NCI-H510A treated with DMSO at 0.1 percent for 48 hours (cell line): ENCODE measurements at regions not wholly inside any gene's neighbourhood (a gene's known extent, or its start where the extent isn't known, plus 50 kb on each side); places are given as distances from the start of the nearest gene placed in this dataset.
"Not testable (repeated sequence)": the region's sequence is repeated elsewhere in the genome, so short reads cannot be mapped to it uniquely, and the experiment has no call there.

Experiments
- DNase-seq: peaks from one replicate; lab custom pipeline; 2025; lab: John Stamatoyannopoulos, UW

GRCh38 chr21:9001890-9002663 lies 1519.3 kb upstream of the TPTE start:
- DNase-seq: not testable (repeated sequence)

GRCh38 chr21:9003909-9004814 lies 1517.2 kb upstream of the TPTE start:
- not testable (repeated sequence) for DNase-seq

- not testable (repeated sequence) for DNase-seq
Observed at GRCh38 chr21:9004815-9005518, 1516.4 kb upstream of the TPTE start.

DNA sequence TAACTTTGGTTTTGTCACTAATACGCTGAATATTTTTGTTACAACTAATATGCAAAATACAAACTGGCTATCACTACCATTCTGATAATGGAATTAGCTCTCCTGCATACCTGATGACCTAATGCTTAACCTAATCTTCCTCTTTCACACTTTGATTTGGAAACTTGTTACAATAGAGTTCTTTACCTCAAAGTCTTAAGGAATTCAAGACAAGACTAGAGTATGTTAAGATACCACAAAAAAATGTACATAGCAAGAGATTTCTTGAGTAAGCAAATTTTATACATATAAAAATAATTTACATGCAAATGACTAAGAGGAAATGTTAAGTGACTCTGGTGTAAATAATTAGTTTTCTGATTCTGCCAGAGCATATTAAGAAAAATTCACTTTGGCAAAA lies 1515.7 kb upstream of the TPTE start:
- not testable (repeated sequence) for DNase-seq

GRCh38 chr21:9006111-9006510 lies 1515.3 kb upstream of the TPTE start:
- not testable (repeated sequence) for DNase-seq

DNA sequence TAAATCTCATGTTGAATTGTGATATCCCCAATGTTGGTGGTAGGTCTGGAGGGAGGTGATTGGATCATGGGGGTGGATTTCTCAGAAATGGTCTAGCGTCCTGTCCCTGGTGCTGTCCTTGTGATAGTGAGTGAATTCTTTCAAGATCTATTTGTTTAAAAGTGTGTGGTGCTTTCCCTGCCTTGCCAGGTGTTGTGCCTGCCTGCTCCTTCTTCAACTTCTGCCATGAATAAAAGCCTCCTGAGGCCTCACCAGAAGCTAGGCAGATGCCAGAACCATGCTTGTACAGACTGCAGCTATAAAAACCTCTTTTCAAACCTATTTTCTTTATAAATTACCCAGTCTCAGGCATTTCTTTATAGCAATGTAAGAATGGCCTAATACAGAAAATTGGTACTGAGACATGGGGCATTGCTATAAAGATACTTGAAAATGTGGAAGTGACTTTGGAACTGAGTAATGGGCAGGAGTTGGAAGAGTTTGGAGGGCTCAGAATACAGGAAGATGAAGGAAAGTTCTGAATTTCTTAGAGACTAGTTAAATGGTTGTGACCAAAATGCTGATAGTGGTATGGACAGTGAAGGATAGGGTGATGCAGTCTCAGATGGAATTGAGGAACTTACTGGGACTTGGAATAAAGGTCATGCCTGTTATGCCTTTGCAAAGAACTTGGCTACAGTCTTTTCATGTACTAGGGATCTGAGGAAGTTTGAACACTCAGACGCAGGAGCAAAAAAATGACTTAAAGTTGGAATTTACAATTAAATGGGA lies 1514.6 kb upstream of the TPTE start:
- not testable (repeated sequence) for DNase-seq

DNA sequence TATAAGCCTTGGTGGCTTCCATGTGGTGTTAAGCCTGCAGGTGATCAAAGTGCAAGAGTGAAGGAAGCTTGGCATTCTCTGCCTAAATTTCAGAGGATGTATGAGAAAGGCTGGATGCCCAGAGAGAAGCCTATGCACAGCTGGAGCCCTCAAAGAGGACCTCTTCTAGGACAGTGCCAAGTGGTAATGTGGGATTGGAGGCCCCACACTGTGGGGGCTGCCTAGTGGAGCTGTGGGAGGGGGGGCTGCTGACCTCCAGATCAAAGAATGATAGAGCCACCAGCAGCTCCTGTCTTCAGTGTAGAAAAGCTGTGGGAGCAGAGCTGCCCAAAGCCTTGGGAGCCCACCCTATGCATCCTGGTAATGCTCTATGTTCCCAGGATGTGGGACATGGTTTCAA lies 1512.7 kb upstream of the TPTE start:
- DNase-seq: no peak

DNA sequence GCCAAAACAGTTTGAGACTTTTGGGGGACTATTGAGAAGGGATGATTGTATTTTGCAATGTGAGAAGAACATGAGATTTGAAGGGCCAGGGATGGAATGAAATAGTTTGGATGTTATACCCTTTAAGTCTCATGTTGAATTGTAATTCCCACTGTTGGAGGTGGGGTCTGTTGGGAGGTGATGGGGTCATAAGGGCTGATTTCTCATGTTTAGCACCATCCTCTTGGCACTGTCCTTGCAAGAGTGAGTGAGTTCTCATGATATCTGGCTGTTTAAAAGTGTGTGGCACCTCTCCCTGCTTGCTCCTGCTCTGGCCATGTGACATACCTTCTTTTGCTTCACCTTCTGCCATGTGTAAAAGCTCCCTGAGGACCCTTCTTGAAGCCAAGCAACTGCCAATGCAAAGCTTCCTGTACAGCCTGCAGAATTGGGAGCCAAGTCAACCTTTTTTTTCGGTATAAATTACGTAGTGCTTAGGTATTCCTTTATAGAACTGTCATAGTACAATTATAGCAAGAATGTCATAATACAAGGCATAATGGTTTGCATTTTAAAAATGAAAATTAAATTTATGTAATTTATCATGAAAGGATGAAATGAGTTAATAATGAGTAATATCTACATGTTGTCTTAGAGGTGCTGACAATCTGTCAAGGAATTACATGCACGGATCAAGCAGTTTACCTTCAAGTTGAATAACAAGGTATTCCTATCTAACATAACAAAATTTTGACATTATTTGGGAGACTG lies 1511.9 kb upstream of the TPTE start:
- DNase-seq: not testable (repeated sequence)

DNA sequence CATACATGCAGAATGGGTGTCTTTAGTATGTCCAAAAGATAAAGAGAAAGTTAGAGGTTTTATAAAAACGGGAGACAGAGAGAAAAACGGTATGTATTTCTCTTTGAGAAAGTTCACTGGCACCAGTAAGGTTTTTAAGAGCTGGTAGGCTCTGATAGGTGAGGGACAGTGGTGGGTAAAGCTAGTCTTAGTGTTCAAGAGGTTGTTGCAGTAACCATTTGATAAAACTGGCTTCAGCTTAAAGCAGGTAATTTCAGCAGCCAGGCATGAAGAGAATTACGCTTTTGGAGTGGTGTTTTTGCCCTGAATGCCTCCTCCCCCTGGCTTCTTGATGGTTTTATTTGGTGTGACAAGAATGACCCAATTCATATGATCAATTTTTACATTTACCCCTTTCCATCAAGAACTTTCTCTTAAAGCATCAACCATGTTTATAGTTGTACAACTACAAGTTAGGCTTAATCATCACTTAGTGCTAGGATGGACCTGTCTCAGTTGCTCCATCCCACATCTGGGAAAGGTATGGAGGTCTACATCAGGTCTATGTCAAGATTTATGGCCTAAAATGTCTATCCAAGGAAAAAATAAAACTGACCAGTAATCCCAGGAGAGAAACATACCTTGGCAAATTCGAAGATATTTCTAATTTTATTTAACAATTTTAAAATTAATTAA lies 1511.1 kb upstream of the TPTE start:
- not testable (repeated sequence) for DNase-seq

DNA sequence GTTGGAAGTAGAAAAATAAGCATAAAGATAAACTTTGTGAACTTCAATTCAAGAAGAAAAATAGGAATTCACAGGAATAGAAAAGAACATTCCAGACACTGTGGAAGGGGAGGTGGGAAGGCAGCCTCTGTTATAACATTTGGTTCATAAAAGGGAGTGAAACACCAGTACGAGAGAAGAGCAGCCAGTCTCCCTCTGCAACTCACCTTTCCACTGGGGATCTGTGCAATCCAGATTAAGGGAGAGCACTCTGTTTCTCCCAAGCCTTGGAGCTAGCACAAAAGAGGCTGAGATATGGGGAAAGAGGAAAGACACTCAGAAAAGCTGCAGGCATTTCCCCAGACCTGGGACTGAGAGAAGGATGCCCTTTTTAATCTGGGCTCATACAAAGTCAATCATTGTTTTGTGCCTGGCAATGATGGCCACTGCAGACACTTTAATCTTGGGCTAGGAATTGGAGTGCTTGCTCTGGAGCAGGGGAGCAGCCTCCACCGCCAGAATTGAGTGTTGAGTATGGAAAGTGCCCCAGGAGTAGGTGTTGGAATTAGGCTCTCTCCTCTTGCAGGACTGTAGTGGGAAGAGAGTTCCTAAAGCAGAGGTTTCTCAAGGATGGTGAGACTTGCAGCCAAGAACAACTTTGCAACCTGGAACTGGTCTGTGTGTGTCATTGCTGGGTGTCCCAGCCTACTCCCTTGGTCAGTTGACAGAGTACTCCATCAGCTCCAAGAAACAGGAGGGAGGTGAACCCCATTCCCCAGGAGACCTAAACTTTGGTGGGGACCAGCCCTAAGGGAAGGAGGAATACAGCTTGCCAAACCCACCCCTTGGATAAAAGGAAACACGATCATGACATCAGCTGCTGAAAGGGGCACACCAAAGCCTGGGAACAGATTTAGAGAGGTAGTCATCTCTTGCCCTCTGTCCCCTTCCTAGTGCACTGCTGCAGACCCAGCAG lies 1510.2 kb upstream of the TPTE start:
- not testable (repeated sequence) for DNase-seq

DNA sequence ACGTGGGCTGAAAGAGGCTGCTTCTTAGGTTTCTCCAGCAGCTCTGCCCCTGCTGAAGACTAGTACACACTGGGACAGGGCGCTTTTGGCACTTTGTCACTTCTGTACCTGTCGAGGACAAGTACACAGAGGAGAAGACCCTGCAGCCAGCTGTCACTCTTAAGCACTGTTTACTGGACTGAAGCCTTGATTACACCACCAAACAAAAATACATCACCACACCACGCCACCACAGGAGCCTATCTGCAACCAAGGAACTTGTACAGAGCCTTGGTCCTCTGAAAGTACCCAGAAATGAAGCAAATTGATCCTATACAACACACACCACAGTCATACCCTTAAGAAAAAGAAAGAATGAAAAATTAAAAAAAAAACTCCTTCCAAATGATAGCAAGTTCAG lies 1509.5 kb upstream of the TPTE start:
- DNase-seq: not testable (repeated sequence)

GRCh38 chr21:9013502-9014242 lies 1507.7 kb upstream of the TPTE start:
- DNase-seq: not testable (repeated sequence)

DNA sequence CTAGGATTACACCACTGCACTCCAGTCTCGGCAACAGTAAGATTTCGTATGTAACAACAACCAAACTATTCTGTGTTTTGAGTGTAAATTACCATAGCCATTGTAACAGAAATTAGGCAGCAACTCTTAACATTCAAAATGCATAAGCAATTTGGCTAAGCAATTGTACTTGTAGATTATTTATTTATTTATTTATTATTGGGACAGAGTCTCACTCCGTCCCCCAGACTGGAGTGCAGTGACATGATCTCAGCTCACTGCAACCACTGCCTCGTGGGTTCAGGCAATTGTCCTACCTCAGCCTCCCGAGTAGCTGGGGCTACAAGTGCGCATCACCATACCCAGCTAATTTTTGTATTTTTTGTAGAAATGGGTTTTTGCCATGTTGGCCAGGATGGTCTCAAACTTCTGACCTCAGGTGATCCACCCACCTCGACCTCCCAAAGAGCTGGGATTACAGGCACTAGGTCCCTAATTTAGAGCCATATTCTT lies 1507.1 kb upstream of the TPTE start:
- not testable (repeated sequence) for DNase-seq

- not testable (repeated sequence) for DNase-seq
Observed at GRCh38 chr21:9015483-9016197, 1505.7 kb upstream of the TPTE start.

GRCh38 chr21:9017206-9017605 lies 1504.2 kb upstream of the TPTE start:
- DNase-seq: not testable (repeated sequence)

GRCh38 chr21:9018731-9019253 lies 1502.6 kb upstream of the TPTE start:
- not testable (repeated sequence) for DNase-seq
